Amygdala (tissue), 56 donors: ENCODE measurements at regions not wholly inside any gene's neighbourhood (a gene's known extent, or its start where the extent isn't known, plus 50 kb on each side); places are given as distances from the start of the nearest gene placed in this dataset.

Source experiments
- DNase-seq, 56 donors: peaks; one replicate each; lab custom pipeline; 2025; lab: John Stamatoyannopoulos, UW

GRCh38 chr13:78239714-78240113 is 321.1 kb upstream of the EDNRB start:
- no peak for DNase-seq

- no peak for DNase-seq
These were observed 320.3 kb upstream of the EDNRB start for GRCh38 chr13:78238911-78239310.

GRCh38 chr13:78228940-78229339 is 310.3 kb upstream of the EDNRB start:
- DNase-seq = no peak

GRCh38 chr13:78228211-78228610 is 309.6 kb upstream of the EDNRB start:
- no peak for DNase-seq

GRCh38 chr13:78227709-78228108 is 309.1 kb upstream of the EDNRB start:
- DNase-seq = no peak

- DNase-seq = no peak
These were observed 297.0 kb upstream of the EDNRB start for GRCh38 chr13:78215458-78216108.

GRCh38 chr13:78201411-78201810 is 282.8 kb upstream of the EDNRB start:
- DNase-seq = no peak

- DNase-seq = no peak
These were observed 280.2 kb upstream of the EDNRB start for GRCh38 chr13:78198821-78199220.

GRCh38 chr13:78198419-78198818 is 279.8 kb upstream of the EDNRB start:
- DNase-seq = peak in 2 of 56 donors; percentile 3 to 8

- DNase-seq = no peak
These were observed 278.6 kb upstream of the EDNRB start for GRCh38 chr13:78197231-78197630.

- no peak for DNase-seq
These were observed 276.4 kb upstream of the EDNRB start for GRCh38 chr13:78194904-78195639.

GRCh38 chr13:78193846-78194245 is 275.2 kb upstream of the EDNRB start:
- DNase-seq = no peak

GRCh38 chr13:78192716-78193115 is 274.1 kb upstream of the EDNRB start:
- DNase-seq = no peak

- DNase-seq = no peak
These were observed 271.7 kb upstream of the EDNRB start for GRCh38 chr13:78190296-78190695.

- DNase-seq = no peak
These were observed 269.1 kb upstream of the EDNRB start for GRCh38 chr13:78187781-78188180.

- no peak for DNase-seq
These were observed 267.1 kb upstream of the EDNRB start for GRCh38 chr13:78185700-78186099.

- no peak for DNase-seq
These were observed 265.1 kb upstream of the EDNRB start for GRCh38 chr13:78183732-78184131.

GRCh38 chr13:78182813-78183212 is 264.2 kb upstream of the EDNRB start:
- DNase-seq = no peak

- no peak for DNase-seq
These were observed 258.7 kb upstream of the EDNRB start for GRCh38 chr13:78177306-78177705.

- DNase-seq = no peak
These were observed 258.2 kb upstream of the EDNRB start for GRCh38 chr13:78176880-78177279.

GRCh38 chr13:78169386-78169785 is 250.8 kb upstream of the EDNRB start:
- no peak for DNase-seq

GRCh38 chr13:78168981-78169380 is 250.3 kb upstream of the EDNRB start:
- no peak for DNase-seq
